ENCODE measurements at regions not wholly inside any gene's neighbourhood (a gene's known extent, or its start where the extent isn't known, plus 50 kb on each side); places are given as distances from the start of the nearest gene placed in this dataset.

DNA sequence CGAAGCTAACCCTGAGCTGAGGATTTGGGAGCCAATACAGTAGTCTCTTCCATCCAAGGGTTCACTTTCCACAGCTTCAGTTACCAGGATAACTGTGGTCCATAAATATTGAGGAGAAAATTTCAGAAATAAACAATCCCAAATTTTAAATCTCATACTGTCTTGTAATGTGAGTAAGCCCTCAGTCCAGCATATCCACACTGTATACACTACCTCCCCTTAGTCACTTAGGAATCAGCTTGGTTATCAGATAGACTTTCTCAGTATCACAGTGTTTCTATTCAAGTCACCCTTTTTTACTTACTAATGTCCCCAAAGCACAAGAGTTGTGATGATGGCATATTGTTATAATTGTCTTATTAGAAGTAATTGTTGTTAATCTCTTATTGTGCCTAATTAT, 102.3 kb upstream of the GNG12 start:
- WGBS (ENCODE audit: low lambda C conversion rate), result 0% methylated on average over 1 of the region's 1 CpG
- intact Hi-C loops (cut with micrococcal nuclease; ENCODE audit: unreplicated experiment), result no loop called here
- TF ChIP-seq, protein P1, sequence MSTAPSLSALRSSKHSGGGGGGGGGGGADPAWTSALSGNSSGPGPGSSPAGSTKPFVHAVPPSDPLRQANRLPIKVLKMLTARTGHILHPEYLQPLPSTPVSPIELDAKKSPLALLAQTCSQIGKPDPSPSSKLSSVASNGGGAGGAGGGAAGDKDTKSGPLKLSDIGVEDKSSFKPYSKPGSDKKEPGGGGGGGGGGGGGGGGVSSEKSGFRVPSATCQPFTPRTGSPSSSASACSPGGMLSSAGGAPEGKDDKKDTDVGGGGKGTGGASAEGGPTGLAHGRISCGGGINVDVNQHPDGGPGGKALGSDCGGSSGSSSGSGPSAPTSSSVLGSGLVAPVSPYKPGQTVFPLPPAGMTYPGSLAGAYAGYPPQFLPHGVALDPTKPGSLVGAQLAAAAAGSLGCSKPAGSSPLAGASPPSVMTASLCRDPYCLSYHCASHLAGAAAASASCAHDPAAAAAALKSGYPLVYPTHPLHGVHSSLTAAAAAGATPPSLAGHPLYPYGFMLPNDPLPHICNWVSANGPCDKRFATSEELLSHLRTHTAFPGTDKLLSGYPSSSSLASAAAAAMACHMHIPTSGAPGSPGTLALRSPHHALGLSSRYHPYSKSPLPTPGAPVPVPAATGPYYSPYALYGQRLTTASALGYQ (CRISPR knock-in tag; IDR thresholded peaks at IDR 0.05), result no peak
- TF ChIP-seq MYNN (CRISPR knock-in tag; IDR thresholded peaks at IDR 0.05; ENCODE audit: low read depth) (no peak), SRSF1 (optimal IDR thresholded peaks at IDR 0.05; ENCODE audit: low read depth, low read length) (no peak), TSC22D2 (CRISPR knock-in tag; IDR thresholded peaks at IDR 0.05; ENCODE audit: borderline replicate concordance) (no peak), ZNF567 (CRISPR knock-in tag; IDR thresholded peaks at IDR 0.05; ENCODE audit: borderline replicate concordance) (no peak), ZKSCAN1 (IDR thresholded peaks at IDR 0.05; ENCODE audit: low read length) (no peak), SRY (CRISPR knock-in tag; IDR thresholded peaks at IDR 0.05) (no peak), SMARCC2 (IDR thresholded peaks at IDR 0.05) (no peak), FLYWCH1 (CRISPR knock-in tag; IDR thresholded peaks at IDR 0.05) (no peak), PCBP1 (IDR thresholded peaks at IDR 0.05; ENCODE audit: borderline replicate concordance, low read depth, low read length) (no peak), PRPF4 (IDR thresholded peaks at IDR 0.05; ENCODE audit: low read depth, low read length, poor library complexity, severe bottlenecking) (no peak), ZNF570 (CRISPR knock-in tag; IDR thresholded peaks at IDR 0.05; ENCODE audit: borderline replicate concordance) (no peak), RAD21 (CRISPR knock-in tag; IDR thresholded peaks at IDR 0.05) (no peak), ZNF598 (CRISPR knock-in tag; IDR thresholded peaks at IDR 0.05; ENCODE audit: borderline replicate concordance) (no peak), SYNCRIP (IDR thresholded peaks at IDR 0.05; ENCODE audit: insufficient read depth, low read depth, low read length) (no peak)
- TF ChIP-seq, protein P2, sequence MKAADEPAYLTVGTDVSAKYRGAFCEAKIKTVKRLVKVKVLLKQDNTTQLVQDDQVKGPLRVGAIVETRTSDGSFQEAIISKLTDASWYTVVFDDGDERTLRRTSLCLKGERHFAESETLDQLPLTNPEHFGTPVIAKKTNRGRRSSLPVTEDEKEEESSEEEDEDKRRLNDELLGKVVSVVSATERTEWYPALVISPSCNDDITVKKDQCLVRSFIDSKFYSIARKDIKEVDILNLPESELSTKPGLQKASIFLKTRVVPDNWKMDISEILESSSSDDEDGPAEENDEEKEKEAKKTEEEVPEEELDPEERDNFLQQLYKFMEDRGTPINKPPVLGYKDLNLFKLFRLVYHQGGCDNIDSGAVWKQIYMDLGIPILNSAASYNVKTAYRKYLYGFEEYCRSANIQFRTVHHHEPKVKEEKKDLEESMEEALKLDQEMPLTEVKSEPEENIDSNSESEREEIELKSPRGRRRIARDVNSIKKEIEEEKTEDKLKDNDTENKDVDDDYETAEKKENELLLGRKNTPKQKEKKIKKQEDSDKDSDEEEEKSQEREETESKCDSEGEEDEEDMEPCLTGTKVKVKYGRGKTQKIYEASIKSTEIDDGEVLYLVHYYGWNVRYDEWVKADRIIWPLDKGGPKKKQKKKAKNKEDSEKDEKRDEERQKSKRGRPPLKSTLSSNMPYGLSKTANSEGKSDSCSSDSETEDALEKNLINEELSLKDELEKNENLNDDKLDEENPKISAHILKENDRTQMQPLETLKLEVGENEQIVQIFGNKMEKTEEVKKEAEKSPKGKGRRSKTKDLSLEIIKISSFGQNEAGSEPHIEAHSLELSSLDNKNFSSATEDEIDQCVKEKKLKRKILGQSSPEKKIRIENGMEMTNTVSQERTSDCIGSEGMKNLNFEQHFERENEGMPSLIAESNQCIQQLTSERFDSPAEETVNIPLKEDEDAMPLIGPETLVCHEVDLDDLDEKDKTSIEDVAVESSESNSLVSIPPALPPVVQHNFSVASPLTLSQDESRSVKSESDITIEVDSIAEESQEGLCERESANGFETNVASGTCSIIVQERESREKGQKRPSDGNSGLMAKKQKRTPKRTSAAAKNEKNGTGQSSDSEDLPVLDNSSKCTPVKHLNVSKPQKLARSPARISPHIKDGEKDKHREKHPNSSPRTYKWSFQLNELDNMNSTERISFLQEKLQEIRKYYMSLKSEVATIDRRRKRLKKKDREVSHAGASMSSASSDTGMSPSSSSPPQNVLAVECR (CRISPR knock-in tag; IDR thresholded peaks at IDR 0.05; ENCODE audit: borderline replicate concordance), result no peak
- ATAC-seq (no peak), DNase-seq (ENCODE audit: low spot score) (no peak), FAIRE-seq (no peak)
- CTCF ChIA-PET (ENCODE audit: low intra/inter-chr PET ratio, low total read pairs), result no interaction called here
- BruUV-seq (replicated peaks), result no TSS peak
- Histone ChIP-seq H3K4me3 (replicated peaks in 1 of 3; ENCODE audit: insufficient read depth in 1 of 3, low read depth in 2 of 3, low read length in 3 of 3) (no peak overlapping the region), H3K27ac (ENCODE audit: extremely low read length, insufficient read depth, low read length) (no peak overlapping the region), H4K20me1 (ENCODE audit: insufficient read depth, low read length) (no peaks in the 10 kb centered on the region), H3K27me3 (ENCODE audit: control insufficient read depth in 1 of 2, insufficient read depth in 2 of 2, low read length in 2 of 2) (no peaks in the 10 kb centered on the region), H3K9me3 (ENCODE audit: low read length) (no peaks in the 10 kb centered on the region), H2AFZ (ENCODE audit: low read length) (no peak overlapping the region), H3K79me2 (ENCODE audit: insufficient read depth, low read length) (no peaks in the 10 kb centered on the region), H3K9ac (ENCODE audit: insufficient read depth, low read depth, low read length) (no peak overlapping the region), H3K4me2 (ENCODE audit: low read depth, low read length) (no peak overlapping the region), H3K36me3 (replicated peaks in 1 of 2; ENCODE audit: control insufficient read depth in 1 of 2, insufficient read depth in 2 of 2, low read length in 2 of 2) (no peaks in the 10 kb centered on the region), H3K4me1 (ENCODE audit: insufficient read depth, low read length) (no peaks in the 10 kb centered on the region)
- POLR2A ChIA-PET, result no interaction called here
- in situ Hi-C loops (cut with HindIII; ENCODE audit: extremely low pct_ligation_motif_present, low pct_unique_long_range_greater_than_20kb), result no loop called here
